Stimulated activated CD4-positive, alpha-beta T cell treated with anti-CD3 and anti-CD28 coated beads, Interleukin-2, amount 100 ng/mL, for 48 hours (primary cell): ENCODE measurements at regions not wholly inside any gene's neighbourhood (a gene's known extent, or its start where the extent isn't known, plus 50 kb on each side); places are given as distances from the start of the nearest gene placed in this dataset.
"Not testable (repeated sequence)": the region's sequence is repeated elsewhere in the genome, so short reads cannot be mapped to it uniquely, and the experiment has no call there.

ENCODE experiments used
- DNase-seq, 2 donors: peaks; one replicate each; pipeline ENCODE4 v3.0.0-alpha.2; 2020

- DNase-seq: no peak
These were observed 431.8 kb downstream of the RPS24 start for GRCh38 chr10:78465431-78465830.

DNA sequence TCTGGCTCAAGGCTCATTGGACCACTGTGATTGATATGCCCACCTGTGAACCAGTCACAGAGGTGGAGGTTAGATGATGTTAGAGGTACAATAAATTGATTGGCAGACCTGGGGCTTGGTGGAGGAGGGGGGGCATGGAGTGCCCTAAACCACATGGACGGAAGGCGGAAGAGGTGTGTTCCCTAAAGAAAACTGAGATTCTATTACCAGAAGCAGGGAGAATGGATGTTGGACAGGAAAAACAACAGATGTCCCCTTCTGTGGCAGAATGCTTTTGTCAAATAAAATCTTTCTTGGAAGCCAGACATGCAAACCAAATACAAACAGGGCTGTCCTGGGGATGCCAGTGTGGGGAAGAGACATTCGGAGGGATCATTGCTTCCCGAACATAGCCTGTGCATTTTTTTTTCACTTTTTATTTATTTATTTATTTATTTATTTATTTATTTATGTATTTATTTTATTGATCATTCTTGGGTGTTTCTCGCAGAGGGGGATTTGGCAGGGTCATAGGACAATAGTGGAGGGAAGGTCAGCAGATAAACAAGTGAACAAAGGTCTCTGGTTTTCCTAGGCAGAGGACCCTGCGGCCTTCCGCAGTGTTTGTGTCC, 433.9 kb downstream of the RPS24 start:
- DNase-seq: no peak

DNA sequence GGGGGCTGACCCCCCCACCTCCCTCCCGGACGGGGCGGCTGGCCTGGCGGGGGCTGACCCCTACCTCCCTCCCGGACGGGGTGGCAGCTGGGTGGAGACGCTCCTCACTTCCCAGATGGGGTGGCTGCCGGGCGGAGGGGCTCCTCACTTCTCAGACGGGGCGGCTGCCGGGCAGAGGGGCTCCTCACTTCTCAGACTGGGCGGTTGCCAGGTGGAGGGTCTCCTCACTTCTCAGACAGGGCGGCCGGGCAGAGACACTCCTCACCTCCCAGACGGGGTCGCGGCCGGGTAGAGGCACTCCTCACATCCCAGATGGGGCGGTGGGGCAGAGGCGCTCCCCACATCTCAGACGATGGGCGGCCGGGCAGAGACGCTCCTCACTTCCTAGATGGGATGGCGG, 435.1 kb downstream of the RPS24 start:
- not testable (repeated sequence) for DNase-seq

DNA sequence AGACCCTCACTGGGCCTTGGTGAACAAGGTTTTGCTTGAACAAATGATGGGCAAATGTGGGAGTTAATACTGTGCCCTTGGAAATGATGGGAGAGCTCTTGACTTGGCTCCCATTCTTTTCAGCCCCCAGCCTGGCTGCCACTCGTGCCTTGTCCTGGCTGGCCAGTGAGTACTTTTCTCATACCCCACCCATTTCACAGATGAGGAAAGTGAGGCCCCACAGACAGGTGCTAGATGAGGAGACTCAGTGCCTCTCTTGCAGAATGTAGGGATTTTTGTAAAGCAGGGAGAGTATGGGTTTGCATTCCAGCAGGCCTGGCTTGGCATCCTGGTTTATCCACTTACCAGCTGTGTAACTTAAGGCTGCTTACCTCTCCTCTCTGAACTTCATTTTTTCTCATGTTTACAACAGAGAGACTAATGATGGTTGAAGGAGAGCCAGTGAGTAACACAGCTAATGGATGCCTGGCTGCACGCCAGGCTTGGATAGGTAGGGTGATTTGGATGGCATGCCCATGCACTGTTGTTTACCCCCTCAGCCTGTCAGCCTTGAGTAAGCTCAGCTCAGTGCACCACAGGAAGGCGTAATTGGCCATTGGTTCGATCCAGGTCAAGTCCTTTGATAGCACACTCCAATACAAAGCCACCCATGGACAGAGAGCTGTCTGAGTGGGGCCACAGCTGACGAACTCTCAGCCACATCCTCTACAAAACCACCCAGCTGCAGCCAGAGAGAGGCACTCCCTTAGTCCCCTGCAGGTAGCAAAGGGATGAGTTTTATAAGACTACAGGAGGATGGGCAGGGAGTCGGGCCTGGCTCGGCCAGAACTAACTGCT, 436.8 kb downstream of the RPS24 start:
- no peak for DNase-seq

GRCh38 chr10:78471326-78471722, 437.7 kb downstream of the RPS24 start:
- no peak for DNase-seq

GRCh38 chr10:78471723-78472550, 438.3 kb downstream of the RPS24 start:
- DNase-seq: no peak

GRCh38 chr10:78472551-78472890, 438.9 kb downstream of the RPS24 start:
- DNase-seq: no peak

DNA sequence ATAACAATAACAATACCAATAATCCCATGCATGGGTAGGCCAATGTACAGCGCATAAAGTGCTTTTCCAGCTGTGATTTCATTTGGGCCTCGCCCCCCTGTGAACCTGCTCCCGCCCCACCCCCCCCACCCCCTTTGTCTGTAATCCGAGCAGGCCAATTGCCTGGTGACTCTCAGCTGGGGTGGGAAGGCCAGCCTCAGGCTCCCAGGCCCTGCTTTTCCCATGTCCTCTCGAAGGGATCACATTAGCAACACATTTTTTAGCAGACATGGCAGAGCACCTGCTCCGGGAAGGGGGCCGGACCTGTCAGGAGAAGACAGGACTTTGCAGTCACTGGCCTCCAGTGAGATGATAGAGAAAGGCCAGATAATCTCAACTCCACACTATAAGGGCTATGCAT, 439.3 kb downstream of the RPS24 start:
- no peak for DNase-seq

- DNase-seq: no peak
These were observed 441.1 kb downstream of the RPS24 start for GRCh38 chr10:78474743-78475142.

GRCh38 chr10:78475437-78475836, 441.8 kb downstream of the RPS24 start:
- no peak for DNase-seq

- DNase-seq: no peak
These were observed 442.5 kb downstream of the RPS24 start for GRCh38 chr10:78476156-78476555.

DNA sequence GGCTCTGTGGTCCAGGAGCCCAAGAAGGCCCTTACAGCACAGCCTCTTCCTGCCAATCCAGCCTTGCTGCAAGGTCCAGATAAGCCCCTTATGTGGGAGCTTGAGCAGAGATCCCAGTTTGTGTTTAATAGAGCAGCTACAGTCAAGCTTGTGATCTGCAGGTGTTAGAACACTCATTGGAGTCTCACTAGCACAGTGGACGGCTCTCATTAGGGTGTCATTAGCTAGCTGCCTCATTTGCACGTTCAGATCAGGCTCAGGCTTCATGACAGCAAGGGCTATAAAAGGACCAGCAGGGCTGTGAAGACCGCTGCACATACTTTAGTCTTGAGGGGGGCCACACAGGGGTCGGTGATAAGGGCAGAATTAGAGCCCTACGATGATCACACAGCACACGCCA, 443.2 kb downstream of the RPS24 start:
- no peak for DNase-seq

DNA sequence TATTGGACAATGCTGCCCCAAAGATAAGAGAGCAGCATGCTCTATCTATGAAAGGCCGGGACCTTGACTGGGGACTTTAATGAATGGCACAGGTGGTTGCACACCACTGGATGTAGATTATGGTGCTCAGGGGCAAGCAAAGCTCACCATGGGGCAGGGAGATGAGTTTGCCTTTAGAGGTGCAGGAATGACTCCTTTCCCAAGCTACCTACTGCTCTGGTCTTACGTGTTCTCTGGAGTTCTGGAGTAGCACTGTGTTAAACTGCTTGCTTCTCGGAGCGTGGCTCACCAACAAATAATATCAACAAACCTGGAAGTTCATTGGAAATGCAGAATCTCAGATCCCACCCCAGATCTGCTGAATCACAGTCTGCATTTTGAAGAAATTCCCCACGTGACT, 445.3 kb downstream of the RPS24 start:
- DNase-seq: no peak

DNA sequence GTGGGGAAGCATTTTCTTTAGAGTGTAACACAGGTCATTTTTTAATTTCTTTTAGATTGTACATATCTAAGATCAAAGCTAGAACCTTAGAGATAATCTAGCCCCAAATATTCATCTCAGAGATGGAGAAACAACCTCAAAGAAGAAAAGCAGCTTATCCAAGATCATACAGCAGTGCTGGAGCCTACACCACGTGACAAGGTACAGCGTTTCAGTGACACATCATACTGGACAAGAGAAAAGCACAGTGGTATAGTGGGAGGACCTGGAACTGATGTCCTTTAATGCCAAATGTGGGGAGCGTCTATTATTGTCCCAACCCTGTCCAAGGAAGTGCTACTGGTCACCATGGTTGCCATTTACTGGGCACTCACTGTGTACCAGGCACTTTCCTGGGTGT, 445.8 kb downstream of the RPS24 start:
- DNase-seq: no peak

DNA sequence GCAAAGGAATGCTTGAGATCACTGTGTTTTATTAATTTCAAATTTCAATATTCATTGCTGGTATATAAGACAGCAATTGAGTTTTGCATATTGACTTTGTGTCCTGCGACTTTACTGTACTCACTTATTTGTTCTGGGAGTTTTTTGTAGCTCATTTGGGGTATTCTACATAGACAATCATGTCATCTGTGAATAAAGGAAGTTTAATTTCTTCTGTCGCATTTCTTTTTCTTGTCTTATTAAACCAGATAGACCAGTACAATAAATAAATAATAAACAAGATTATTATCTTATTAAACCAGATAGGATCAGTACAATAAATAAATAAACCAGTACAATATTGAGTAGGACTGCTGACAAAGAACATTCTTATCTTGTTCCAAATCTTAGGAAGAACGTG, 448.2 kb downstream of the RPS24 start:
- DNase-seq: no peak

DNA sequence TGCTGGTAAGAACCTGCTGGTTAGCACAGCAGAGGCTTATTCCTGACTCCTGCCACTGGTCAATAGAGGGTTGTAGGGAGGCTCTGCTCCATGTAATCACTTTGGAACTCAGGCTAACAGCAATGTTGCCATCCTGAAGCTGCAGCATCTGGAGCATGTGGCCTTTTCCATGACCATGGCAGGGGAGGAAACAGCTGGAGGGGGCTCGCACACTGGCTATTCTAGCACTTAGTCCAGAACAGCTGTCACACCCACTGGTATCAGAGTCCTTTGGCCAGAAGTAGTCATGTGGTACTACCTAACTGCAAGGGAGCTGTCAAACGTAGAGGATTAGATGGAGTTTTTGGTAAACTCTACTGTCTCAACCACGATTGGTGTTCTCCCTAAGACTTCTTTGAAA, 450.0 kb downstream of the RPS24 start:
- DNase-seq: no peak

DNA sequence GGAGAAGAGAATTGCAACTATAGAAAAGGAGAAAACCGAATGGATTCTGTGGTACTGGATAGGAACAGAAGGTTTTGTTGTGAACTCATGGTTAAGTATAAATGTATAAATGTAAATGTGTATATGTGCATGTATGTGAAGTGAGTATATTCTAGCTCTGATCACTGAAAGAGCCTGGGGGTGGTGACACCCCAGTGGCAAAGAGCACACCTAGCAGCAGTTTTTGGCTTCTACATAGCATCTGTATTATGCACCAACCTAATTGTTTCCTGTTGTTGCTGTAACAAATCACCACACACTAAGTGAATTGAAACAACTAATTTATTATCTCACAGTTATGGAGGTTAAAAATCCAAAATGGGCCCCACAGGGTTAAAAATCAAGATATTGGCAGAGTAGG, 455.4 kb downstream of the RPS24 start:
- DNase-seq: no peak

GRCh38 chr10:78491812-78492211, 458.1 kb downstream of the RPS24 start:
- DNase-seq: no peak

DNA sequence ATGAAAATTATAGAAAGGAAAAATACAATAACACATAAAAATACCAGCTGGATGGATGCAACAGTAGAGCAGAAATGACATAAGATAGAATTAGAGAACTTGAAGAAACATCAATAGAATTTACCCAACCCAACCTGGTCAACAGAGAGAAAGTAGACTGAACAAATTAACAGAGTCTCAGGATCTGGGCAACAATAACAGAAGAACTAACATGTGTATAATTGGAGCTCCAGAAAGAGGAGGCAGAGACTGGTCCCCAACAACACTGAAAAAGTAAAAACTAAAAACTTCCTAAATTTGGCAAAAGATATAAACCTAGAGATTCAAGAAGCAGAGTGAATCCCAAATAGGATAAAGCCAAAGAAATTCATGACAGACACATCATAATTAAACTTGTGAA, 458.8 kb downstream of the RPS24 start:
- DNase-seq: no peak

- DNase-seq: no peak
These were observed 460.5 kb downstream of the RPS24 start for GRCh38 chr10:78494179-78494578.

DNA sequence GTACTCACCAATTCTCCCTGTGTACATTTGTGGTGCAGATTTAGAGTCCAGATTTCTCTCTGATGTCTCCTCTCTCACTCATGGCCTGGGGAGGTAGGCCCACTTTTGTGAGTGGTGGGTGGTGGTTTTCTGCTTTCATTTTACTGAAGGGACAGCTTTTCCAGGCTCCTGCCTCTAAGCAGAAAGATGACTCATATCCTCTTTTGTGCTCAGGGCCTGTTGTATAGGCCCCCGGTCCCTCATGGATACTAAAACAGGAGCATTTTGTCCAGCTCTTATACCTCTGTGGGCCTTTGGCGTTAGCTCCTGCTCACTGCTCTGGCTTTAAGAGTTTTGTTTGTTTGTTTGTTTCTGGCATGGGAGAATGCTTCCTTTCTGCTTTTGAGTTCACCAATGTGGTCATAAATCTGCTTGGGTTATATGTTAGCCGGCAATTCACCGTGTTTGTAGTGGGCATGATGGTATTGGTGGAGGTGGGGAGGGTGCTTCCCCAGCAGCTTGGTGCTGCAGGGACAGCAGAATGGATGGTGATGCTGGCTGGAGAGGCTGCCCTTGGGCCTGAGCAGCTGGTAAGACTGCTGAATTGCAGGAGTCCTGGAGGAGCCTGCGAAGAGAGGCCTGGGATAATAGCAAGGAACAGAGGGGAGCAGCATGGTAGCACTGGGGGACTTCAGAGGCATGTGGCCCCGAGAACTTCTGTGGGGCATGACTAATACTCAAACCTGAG, 468.7 kb downstream of the RPS24 start:
- no peak for DNase-seq

- DNase-seq: no peak
These were observed 470.5 kb downstream of the RPS24 start for GRCh38 chr10:78504181-78504580.

GRCh38 chr10:78505657-78506056, 472.0 kb downstream of the RPS24 start:
- DNase-seq: no peak
